HCT116 (cell line): ENCODE measurements at regions not wholly inside any gene's neighbourhood (a gene's known extent, or its start where the extent isn't known, plus 50 kb on each side); places are given as distances from the start of the nearest gene placed in this dataset.

Source experiments
- EZH2 ChIP-seq: fragments of 200-600 bp; sonication (generic); IDR thresholded peaks from 2 replicates; pipeline ENCODE4 v1.6.1; 2017; ENCODE audit warnings: antibody characterized with exemption, mixed run types
- JUND ChIP-seq: IDR thresholded peaks from 2 replicates; pipeline ENCODE4 v1.6.1; 2012
- MAX ChIP-seq: IDR thresholded peaks from 2 replicates; pipeline ENCODE4 v1.6.1; 2012
- POLR2A ChIP-seq: IDR thresholded peaks from 2 replicates; pipeline ENCODE4 v1.7.0; 2011; ENCODE audit warnings: borderline replicate concordance; ENCODE audit not compliant: insufficient read depth, insufficient read length; ENCODE audit errors: extremely low read depth
- POLR2AphosphoS5 ChIP-seq: IDR thresholded peaks from 2 replicates; pipeline ENCODE4 v1.6.1; 2011; ENCODE audit warnings: mild to moderate bottlenecking, low read depth, low read length, moderate library complexity
- SP1 ChIP-seq: IDR thresholded peaks from 2 replicates; pipeline ENCODE4 v1.6.1; 2012; ENCODE audit warnings: low read depth
- SRF ChIP-seq: IDR thresholded peaks from 2 replicates; pipeline ENCODE4 v1.6.1; 2012; ENCODE audit warnings: low read depth
- YY1 ChIP-seq: IDR thresholded peaks from 2 replicates; pipeline ENCODE4 v1.6.1; 2011; ENCODE audit warnings: low read length, low read depth, moderate library complexity, mild to moderate bottlenecking; ENCODE audit not compliant: insufficient replicate concordance; ENCODE audit errors: extremely low read depth
- TF ChIP-seq, protein P1 (sequence below), 3 experiments: fragments of 200-600 bp in 1 of 3; sonication (generic) in 1 of 3; IDR thresholded peaks in 2 of 3; conservative IDR thresholded peaks in 1 of 3; 2 replicates each; pipeline ENCODE4 v1.5.1; 2012 to 2017; ENCODE audit warnings: low read depth in 2 of 3, low read length in 2 of 3, antibody characterized with exemption in 1 of 3, borderline replicate concordance in 1 of 3, control low read depth in 1 of 3, mild to moderate bottlenecking in 1 of 3, mixed read lengths in 1 of 3, mixed run types in 1 of 3, moderate library complexity in 1 of 3; ENCODE audit not compliant: insufficient read depth in 1 of 3

DNA sequence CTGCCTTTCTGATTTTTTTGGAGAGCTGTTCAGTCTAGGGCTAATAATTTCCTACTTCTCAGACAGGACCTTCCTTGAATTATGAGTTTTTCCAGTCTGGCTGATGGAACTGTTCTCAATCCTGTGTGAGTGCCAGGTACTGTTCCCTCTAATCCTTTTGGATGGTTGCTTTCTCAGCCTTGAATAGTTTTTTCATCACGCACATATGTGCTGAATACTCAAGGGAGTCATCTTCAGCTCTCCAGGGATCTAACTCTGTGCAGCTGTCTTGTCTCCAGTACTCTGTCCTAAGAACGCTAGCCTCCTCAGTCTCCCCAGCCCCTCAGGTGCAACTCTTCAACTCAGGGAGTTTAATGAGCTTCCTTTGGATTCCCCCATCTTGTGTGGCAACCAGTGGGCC lies 93.2 kb downstream of the GASK1B start:
- TF ChIP-seq, protein P1, sequence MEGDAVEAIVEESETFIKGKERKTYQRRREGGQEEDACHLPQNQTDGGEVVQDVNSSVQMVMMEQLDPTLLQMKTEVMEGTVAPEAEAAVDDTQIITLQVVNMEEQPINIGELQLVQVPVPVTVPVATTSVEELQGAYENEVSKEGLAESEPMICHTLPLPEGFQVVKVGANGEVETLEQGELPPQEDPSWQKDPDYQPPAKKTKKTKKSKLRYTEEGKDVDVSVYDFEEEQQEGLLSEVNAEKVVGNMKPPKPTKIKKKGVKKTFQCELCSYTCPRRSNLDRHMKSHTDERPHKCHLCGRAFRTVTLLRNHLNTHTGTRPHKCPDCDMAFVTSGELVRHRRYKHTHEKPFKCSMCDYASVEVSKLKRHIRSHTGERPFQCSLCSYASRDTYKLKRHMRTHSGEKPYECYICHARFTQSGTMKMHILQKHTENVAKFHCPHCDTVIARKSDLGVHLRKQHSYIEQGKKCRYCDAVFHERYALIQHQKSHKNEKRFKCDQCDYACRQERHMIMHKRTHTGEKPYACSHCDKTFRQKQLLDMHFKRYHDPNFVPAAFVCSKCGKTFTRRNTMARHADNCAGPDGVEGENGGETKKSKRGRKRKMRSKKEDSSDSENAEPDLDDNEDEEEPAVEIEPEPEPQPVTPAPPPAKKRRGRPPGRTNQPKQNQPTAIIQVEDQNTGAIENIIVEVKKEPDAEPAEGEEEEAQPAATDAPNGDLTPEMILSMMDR (IDR thresholded peaks at IDR 0.05 in 2 of 3, conservative IDR thresholded peaks at IDR 0.05 in 1 of 3; ENCODE audit: borderline replicate concordance in 1 of 3, insufficient read depth in 1 of 3, low read depth in 2 of 3, low read length in 2 of 3): no peak
- TF ChIP-seq POLR2A: no peak
- TF ChIP-seq EZH2: no peak
- TF ChIP-seq YY1: no peak
- TF ChIP-seq JUND: no peak
- no peak for TF ChIP-seq SRF
- no peak for TF ChIP-seq MAX
- no peak for TF ChIP-seq POLR2AphosphoS5
- TF ChIP-seq SP1: no peak
